ENCODE measurements at regions not wholly inside any gene's neighbourhood (a gene's known extent, or its start where the extent isn't known, plus 50 kb on each side); places are given as distances from the start of the nearest gene placed in this dataset.

DNA sequence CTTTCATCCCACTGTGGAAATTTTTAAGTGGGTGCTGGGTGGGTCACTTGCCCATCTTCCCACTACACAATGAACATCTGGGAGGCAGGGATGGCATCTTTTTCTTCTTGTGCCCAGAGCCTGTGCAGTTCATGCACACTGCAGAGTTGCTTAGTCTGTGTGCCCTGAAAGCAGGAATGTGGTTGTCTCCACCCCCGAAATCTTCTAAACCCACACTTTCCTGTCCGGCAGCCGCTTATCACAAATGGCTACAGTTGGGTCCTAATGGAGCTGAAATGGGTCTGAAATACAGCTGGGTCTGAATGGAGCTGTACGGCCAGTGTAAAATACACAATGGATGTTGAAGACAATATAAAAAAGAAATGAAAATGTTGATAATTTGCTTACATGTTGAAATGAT is 112.1 kb upstream of the PMEPA1 start:
- TF ChIP-seq POLR2A (IDR thresholded peaks at IDR 0.05): no peak
- TF ChIP-seq, protein P1, sequence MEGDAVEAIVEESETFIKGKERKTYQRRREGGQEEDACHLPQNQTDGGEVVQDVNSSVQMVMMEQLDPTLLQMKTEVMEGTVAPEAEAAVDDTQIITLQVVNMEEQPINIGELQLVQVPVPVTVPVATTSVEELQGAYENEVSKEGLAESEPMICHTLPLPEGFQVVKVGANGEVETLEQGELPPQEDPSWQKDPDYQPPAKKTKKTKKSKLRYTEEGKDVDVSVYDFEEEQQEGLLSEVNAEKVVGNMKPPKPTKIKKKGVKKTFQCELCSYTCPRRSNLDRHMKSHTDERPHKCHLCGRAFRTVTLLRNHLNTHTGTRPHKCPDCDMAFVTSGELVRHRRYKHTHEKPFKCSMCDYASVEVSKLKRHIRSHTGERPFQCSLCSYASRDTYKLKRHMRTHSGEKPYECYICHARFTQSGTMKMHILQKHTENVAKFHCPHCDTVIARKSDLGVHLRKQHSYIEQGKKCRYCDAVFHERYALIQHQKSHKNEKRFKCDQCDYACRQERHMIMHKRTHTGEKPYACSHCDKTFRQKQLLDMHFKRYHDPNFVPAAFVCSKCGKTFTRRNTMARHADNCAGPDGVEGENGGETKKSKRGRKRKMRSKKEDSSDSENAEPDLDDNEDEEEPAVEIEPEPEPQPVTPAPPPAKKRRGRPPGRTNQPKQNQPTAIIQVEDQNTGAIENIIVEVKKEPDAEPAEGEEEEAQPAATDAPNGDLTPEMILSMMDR (IDR thresholded peaks at IDR 0.05): no peak

Measured in esophagus squamous epithelium (tissue), 4 donors.